ENCODE measurements at regions not wholly inside any gene's neighbourhood (a gene's known extent, or its start where the extent isn't known, plus 50 kb on each side); places are given as distances from the start of the nearest gene placed in this dataset.

GRCh38 chr18:60162388-60162787 lies 210.2 kb downstream of the MC4R start:
- Mint-ChIP-seq H3K36me3 (ENCODE audit: unreplicated experiment) (no peaks in the 10 kb centered on the region), H3K27me3 (ENCODE audit: unreplicated experiment) (peaks cover 4% of the 10 kb centered on the region), H3K9me3 (ENCODE audit: unreplicated experiment) (no peaks in the 10 kb centered on the region), H3K27ac (ENCODE audit: unreplicated experiment) (no peak overlapping the region), H3K4me3 (ENCODE audit: unreplicated experiment) (no peak overlapping the region), H3K4me1 (ENCODE audit: unreplicated experiment) (no peaks in the 10 kb centered on the region)
- no peak for TF ChIP-seq CTCF (IDR thresholded peaks at IDR 0.05)
- DNase-seq (ENCODE audit: extremely low spot score, unreplicated experiment) = no peak

- H3K4me1 Mint-ChIP-seq (ENCODE audit: unreplicated experiment) = no peaks in the 10 kb centered on the region
- H3K4me3 Mint-ChIP-seq (ENCODE audit: unreplicated experiment) = no peak overlapping the region
- DNase-seq (ENCODE audit: extremely low spot score, unreplicated experiment) = no peak
- TF ChIP-seq CTCF (IDR thresholded peaks at IDR 0.05) = no peak
- H3K9me3 Mint-ChIP-seq (ENCODE audit: unreplicated experiment) = no peaks in the 10 kb centered on the region
- H3K27me3 Mint-ChIP-seq (ENCODE audit: unreplicated experiment) = peaks cover 10% of the 10 kb centered on the region
- no peaks in the 10 kb centered on the region for H3K36me3 Mint-ChIP-seq (ENCODE audit: unreplicated experiment)
- H3K27ac Mint-ChIP-seq (ENCODE audit: unreplicated experiment) = no peak overlapping the region
These were observed 214.8 kb downstream of the MC4R start for GRCh38 chr18:60157810-60158209.

- Mint-ChIP-seq H3K27me3 (ENCODE audit: unreplicated experiment) (peaks cover 12% of the 10 kb centered on the region), H3K27ac (ENCODE audit: unreplicated experiment) (no peak overlapping the region), H3K4me3 (ENCODE audit: unreplicated experiment) (no peak overlapping the region), H3K36me3 (ENCODE audit: unreplicated experiment) (no peaks in the 10 kb centered on the region), H3K4me1 (ENCODE audit: unreplicated experiment) (no peaks in the 10 kb centered on the region), H3K9me3 (ENCODE audit: unreplicated experiment) (no peaks in the 10 kb centered on the region)
- TF ChIP-seq CTCF (IDR thresholded peaks at IDR 0.05) = no peak
- DNase-seq (ENCODE audit: extremely low spot score, unreplicated experiment) = no peak
These were observed 219.2 kb downstream of the MC4R start for GRCh38 chr18:60153376-60153775.

GRCh38 chr18:60149316-60149715 lies 223.3 kb downstream of the MC4R start:
- H3K9me3 Mint-ChIP-seq (ENCODE audit: unreplicated experiment) = no peaks in the 10 kb centered on the region
- no peak overlapping the region for H3K27ac Mint-ChIP-seq (ENCODE audit: unreplicated experiment)
- H3K4me3 Mint-ChIP-seq (ENCODE audit: unreplicated experiment) = no peak overlapping the region
- peaks cover 18% of the 10 kb centered on the region for H3K27me3 Mint-ChIP-seq (ENCODE audit: unreplicated experiment)
- H3K4me1 Mint-ChIP-seq (ENCODE audit: unreplicated experiment) = no peaks in the 10 kb centered on the region
- no peak for TF ChIP-seq CTCF (IDR thresholded peaks at IDR 0.05)
- H3K36me3 Mint-ChIP-seq (ENCODE audit: unreplicated experiment) = no peaks in the 10 kb centered on the region
- DNase-seq (ENCODE audit: extremely low spot score, unreplicated experiment) = no peak

GRCh38 chr18:60147323-60147722 lies 225.3 kb downstream of the MC4R start:
- H3K36me3 Mint-ChIP-seq (ENCODE audit: unreplicated experiment) = no peaks in the 10 kb centered on the region
- DNase-seq (ENCODE audit: extremely low spot score, unreplicated experiment) = no peak
- H3K4me1 Mint-ChIP-seq (ENCODE audit: unreplicated experiment) = no peaks in the 10 kb centered on the region
- no peaks in the 10 kb centered on the region for H3K9me3 Mint-ChIP-seq (ENCODE audit: unreplicated experiment)
- H3K27ac Mint-ChIP-seq (ENCODE audit: unreplicated experiment) = no peak overlapping the region
- TF ChIP-seq CTCF (IDR thresholded peaks at IDR 0.05) = no peak
- H3K4me3 Mint-ChIP-seq (ENCODE audit: unreplicated experiment) = no peak overlapping the region
- peaks cover 19% of the 10 kb centered on the region for H3K27me3 Mint-ChIP-seq (ENCODE audit: unreplicated experiment)
